Epithelial cell of esophagus (primary cell): ENCODE measurements at regions not wholly inside any gene's neighbourhood (a gene's known extent, or its start where the extent isn't known, plus 50 kb on each side); places are given as distances from the start of the nearest gene placed in this dataset.

Experiments
- DNase-seq: peaks from one replicate; pipeline ENCODE4 v3.0.0; 2010; ENCODE audit warnings: low read depth
- H3K4me3 ChIP-seq: 2 replicates; pipeline ENCODE4 v1.5.1; 2011; ENCODE audit warnings: mild to moderate bottlenecking, low read length, control low read depth
- CTCF ChIP-seq: IDR thresholded peaks from 2 replicates; pipeline ENCODE4 v1.5.1; 2011; ENCODE audit warnings: low read depth, mild to moderate bottlenecking, low read length, control low read depth, inconsistent platforms; ENCODE audit not compliant: insufficient read depth; ENCODE audit errors: missing control alignments

- H3K4me3 ChIP-seq = no peak overlapping the region
- DNase-seq = no peak
- no peak for TF ChIP-seq CTCF
Measured at GRCh38 chr5:143705381-143705780, 106.6 kb upstream of the HMHB1 start.

- no peak for DNase-seq
- no peak overlapping the region for H3K4me3 ChIP-seq
- no peak for TF ChIP-seq CTCF
Measured at GRCh38 chr5:143703659-143704058, 108.3 kb upstream of the HMHB1 start.

- TF ChIP-seq CTCF = no peak
- DNase-seq = no peak
- no peak overlapping the region for H3K4me3 ChIP-seq
Measured at GRCh38 chr5:143701493-143701892, 110.5 kb upstream of the HMHB1 start.

- no peak for DNase-seq
- TF ChIP-seq CTCF = no peak
- no peak overlapping the region for H3K4me3 ChIP-seq
Measured at GRCh38 chr5:143700994-143701393, 111.0 kb upstream of the HMHB1 start.

GRCh38 chr5:143699121-143699520 lies 112.8 kb upstream of the HMHB1 start:
- H3K4me3 ChIP-seq = no peak overlapping the region
- peak; percentile 14 for DNase-seq
- TF ChIP-seq CTCF = no peak

- TF ChIP-seq CTCF = no peak
- no peak overlapping the region for H3K4me3 ChIP-seq
- DNase-seq = no peak
Measured at GRCh38 chr5:143698574-143698973, 113.4 kb upstream of the HMHB1 start.

GRCh38 chr5:143696921-143697320 lies 115.0 kb upstream of the HMHB1 start:
- DNase-seq = peak; percentile 98
- no peak for TF ChIP-seq CTCF

More at GRCh38 chr5:143696921-143697320, 115.0 kb upstream of the HMHB1 start:
- no peak overlapping the region for H3K4me3 ChIP-seq
